ENCODE measurements at regions not wholly inside any gene's neighbourhood (a gene's known extent, or its start where the extent isn't known, plus 50 kb on each side); places are given as distances from the start of the nearest gene placed in this dataset.

- POLR2A ChIA-PET, result no interaction called here
- no peak for TF ChIP-seq ZNF75A (CRISPR knock-in tag; IDR thresholded peaks at IDR 0.05)
- no peak for TF ChIP-seq ZNF253 (CRISPR knock-in tag; conservative IDR thresholded peaks at IDR 0.05)
- TF ChIP-seq KDM4B (IDR thresholded peaks at IDR 0.05; ENCODE audit: borderline replicate concordance in 2 of 2, low read depth in 1 of 2), result no peak
- TF ChIP-seq CC2D1A (IDR thresholded peaks at IDR 0.05), result no peak
- no peak for TF ChIP-seq JUN (IDR thresholded peaks at IDR 0.05; ENCODE audit: borderline replicate concordance, low read depth, low read length)
- TF ChIP-seq JUN (CRISPR knock-in tag; IDR thresholded peaks at IDR 0.05; ENCODE audit: borderline replicate concordance), result no peak
- TF ChIP-seq RHOXF2B (CRISPR knock-in tag; conservative IDR thresholded peaks at IDR 0.05), result no peak
- no peak for TF ChIP-seq HDAC8 (tag; IDR thresholded peaks at IDR 0.05)
- TF ChIP-seq SMARCE1 (IDR thresholded peaks at IDR 0.05), result no peak
- TF ChIP-seq, protein P1, sequence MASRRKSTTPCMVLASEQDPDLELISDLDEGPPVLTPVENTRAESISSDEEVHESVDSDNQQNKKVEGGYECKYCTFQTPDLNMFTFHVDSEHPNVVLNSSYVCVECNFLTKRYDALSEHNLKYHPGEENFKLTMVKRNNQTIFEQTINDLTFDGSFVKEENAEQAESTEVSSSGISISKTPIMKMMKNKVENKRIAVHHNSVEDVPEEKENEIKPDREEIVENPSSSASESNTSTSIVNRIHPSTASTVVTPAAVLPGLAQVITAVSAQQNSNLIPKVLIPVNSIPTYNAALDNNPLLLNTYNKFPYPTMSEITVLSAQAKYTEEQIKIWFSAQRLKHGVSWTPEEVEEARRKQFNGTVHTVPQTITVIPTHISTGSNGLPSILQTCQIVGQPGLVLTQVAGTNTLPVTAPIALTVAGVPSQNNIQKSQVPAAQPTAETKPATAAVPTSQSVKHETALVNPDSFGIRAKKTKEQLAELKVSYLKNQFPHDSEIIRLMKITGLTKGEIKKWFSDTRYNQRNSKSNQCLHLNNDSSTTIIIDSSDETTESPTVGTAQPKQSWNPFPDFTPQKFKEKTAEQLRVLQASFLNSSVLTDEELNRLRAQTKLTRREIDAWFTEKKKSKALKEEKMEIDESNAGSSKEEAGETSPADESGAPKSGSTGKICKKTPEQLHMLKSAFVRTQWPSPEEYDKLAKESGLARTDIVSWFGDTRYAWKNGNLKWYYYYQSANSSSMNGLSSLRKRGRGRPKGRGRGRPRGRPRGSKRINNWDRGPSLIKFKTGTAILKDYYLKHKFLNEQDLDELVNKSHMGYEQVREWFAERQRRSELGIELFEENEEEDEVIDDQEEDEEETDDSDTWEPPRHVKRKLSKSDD (conservative IDR thresholded peaks at IDR 0.05; ENCODE audit: low read length), result no peak
- no peak for TF ChIP-seq NR2C1 (IDR thresholded peaks at IDR 0.05)
- TF ChIP-seq NR2C1 (tag; IDR thresholded peaks at IDR 0.05), result no peak
- CTCF ChIA-PET (ENCODE audit: low intra/inter-chr PET ratio), result no interaction called here
- in situ Hi-C loops (cut with MboI) (no loop called here), intact Hi-C loops (cut with micrococcal nuclease) (no loop called here)
- no peaks in the 10 kb centered on the region for H3K36me3 ChIP-seq (ENCODE audit: control insufficient read depth, insufficient read depth, low read length)
- H3K27ac ChIP-seq (ENCODE audit: extremely low read depth, low read depth, low read length), result no peak overlapping the region
- H3K9ac ChIP-seq (ENCODE audit: insufficient read depth in 1 of 2, low read depth in 2 of 2, low read length in 2 of 2), result no peak overlapping the region
- H3K9me1 ChIP-seq (ENCODE audit: control insufficient read depth, insufficient read depth, low read length), result no peaks in the 10 kb centered on the region
- no peak overlapping the region for H2AFZ ChIP-seq (ENCODE audit: low read depth, low read length)
- no TSS peak for BruUV-seq (replicated peaks)
- H3K4me1 ChIP-seq (replicated peaks in 1 of 2; ENCODE audit: control insufficient read depth in 2 of 2, insufficient read depth in 2 of 2, low read length in 2 of 2), result no peaks in the 10 kb centered on the region
- no peaks in the 10 kb centered on the region for H3K27me3 ChIP-seq (ENCODE audit: control insufficient read depth in 2 of 2, insufficient read depth in 2 of 2, low read length in 2 of 2)
- WGBS (ENCODE audit: insufficient coverage, low coverage, missing lambda C conversion rate), result 0% methylated on average over 2 of the region's 2 CpGs
- DNase-seq (ENCODE audit: extremely low read depth in 1 of 4, low spot score in 3 of 4) (no peak), ATAC-seq (no peak), FAIRE-seq (no peak)
- H3K4me2 ChIP-seq (ENCODE audit: insufficient read depth, low read length), result no peak overlapping the region
- no peaks in the 10 kb centered on the region for H3K79me2 ChIP-seq (ENCODE audit: control insufficient read depth, insufficient read depth, low read length)
- H4K20me1 ChIP-seq (replicated peaks; ENCODE audit: control insufficient read depth, insufficient read depth, low read length), result no peaks in the 10 kb centered on the region
- no peak overlapping the region for H3K4me3 ChIP-seq
- H3K9me3 ChIP-seq (replicated peaks; ENCODE audit: control insufficient read depth, insufficient read depth, low read depth, low read length), result no peaks in the 10 kb centered on the region
Measured at GRCh38 chrX:20620306-20620705, 353.6 kb upstream of the RPS6KA3 start.

All from K562 (cell line).